ENCODE measurements at regions not wholly inside any gene's neighbourhood (a gene's known extent, or its start where the extent isn't known, plus 50 kb on each side); places are given as distances from the start of the nearest gene placed in this dataset.

GRCh38 chr4:141417387-141417786 is 196.7 kb downstream of the ZNF330 start:
- TF ChIP-seq ZNF671 (CRISPR knock-in tag; IDR thresholded peaks at IDR 0.05) (no peak), TCF7 (CRISPR knock-in tag; IDR thresholded peaks at IDR 0.05; ENCODE audit: low read depth) (no peak), RELA (CRISPR knock-in tag; IDR thresholded peaks at IDR 0.05; ENCODE audit: borderline replicate concordance) (no peak), CTCF (IDR thresholded peaks at IDR 0.05) (no peak), NR1H2 (CRISPR knock-in tag; IDR thresholded peaks at IDR 0.05) (no peak), PREB (CRISPR knock-in tag; IDR thresholded peaks at IDR 0.05; ENCODE audit: borderline replicate concordance) (no peak), FOXJ3 (CRISPR knock-in tag; IDR thresholded peaks at IDR 0.05; ENCODE audit: borderline replicate concordance) (no peak)

Measured in WTC11 (cell line).